Left ventricle myocardium superior (tissue), 1 donor: ENCODE measurements at regions not wholly inside any gene's neighbourhood (a gene's known extent, or its start where the extent isn't known, plus 50 kb on each side); places are given as distances from the start of the nearest gene placed in this dataset.
"Not testable (repeated sequence)": the region's sequence is repeated elsewhere in the genome, so short reads cannot be mapped to it uniquely, and the experiment has no call there.

ENCODE experiments used
- ATAC-seq: fragments of 200-7000 bp; cut with Tn5 transposase; one replicate; pipeline ENCODE4 v1.9.1; 2020; ENCODE audit warnings: mild to moderate bottlenecking, moderate library complexity
- DNase-seq: peaks from one replicate; pipeline ENCODE4 v3.0.0-alpha.2; 2020
- intact Hi-C: fragments of 100-400 bp; cut with micrococcal nuclease; formaldehyde crosslinking; loops from one replicate; pipeline ENCODE4 v1.11.0; 2022
- donor health status: DM: no; HTN: yes; CAD: no; lungs with severe emphysema.

DNA sequence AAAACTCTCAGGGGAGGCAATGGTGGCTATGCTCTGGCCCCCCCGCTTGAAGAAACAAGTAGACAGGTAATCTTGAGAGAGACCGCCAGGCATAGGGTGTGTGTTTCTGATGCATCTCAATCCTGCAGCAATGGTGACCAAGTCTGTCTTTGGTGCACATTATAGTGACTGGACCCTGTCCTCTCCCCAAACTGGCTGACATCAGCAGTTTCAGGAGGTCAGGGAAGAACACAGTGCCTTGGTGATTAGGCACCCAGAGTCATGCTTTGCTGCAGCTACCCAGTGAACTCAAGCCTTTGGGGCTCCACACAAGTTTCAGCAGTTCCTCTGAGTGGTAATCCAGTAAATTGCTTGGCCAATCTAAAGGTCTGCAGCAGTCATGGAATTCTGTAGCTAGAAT, 318.3 kb downstream of the SPIN4 start:
- intact Hi-C loops, result no loop called here
- ATAC-seq (no peak), DNase-seq (no peak)

GRCh38 chrX:63013549-63013948, 337.6 kb downstream of the SPIN4 start:
- DNase-seq (no peak), ATAC-seq (no peak)
- intact Hi-C loops, result no loop called here

DNA sequence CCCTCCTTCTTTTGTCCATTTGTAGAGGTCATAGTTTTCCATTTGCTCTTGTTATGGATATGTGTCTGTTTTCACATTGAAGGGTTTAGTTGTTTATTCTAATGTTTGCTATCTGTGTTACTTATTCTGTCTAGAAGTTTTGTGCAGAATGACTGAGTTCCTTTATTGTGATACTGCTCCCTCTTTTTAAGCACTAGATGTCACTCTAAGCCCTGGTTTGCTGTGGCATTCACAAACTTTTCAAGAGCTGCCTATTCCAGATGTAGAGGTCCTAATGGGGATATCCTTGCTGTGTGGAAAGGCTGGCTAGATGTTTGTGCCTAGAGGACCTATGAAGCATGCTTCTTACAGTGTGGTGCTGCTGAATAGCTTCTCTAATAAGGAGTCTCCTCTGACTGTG, 338.6 kb downstream of the SPIN4 start:
- DNase-seq (no peak), ATAC-seq (no peak)
- intact Hi-C loops, result no loop called here

DNA sequence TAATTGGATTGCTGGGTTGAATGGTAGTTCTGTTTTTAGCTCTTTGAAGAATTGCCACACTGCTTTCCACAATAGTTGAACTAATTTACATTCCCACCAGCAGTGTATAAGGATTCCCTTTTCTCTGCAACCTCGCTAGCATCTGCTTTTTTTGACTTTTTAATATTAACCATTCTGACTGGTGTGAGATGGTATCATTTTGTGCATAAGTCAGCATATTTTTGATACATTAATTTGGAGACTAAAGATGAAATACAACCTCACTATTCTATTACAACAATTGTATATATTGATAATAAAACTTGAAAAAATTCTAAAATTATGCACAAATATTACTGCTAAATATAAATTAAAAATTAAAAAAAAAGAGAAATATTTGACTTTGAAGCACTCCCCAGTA, 350.9 kb downstream of the SPIN4 start:
- DNase-seq, ATAC-seq, intact Hi-C loops: not testable (repeated sequence)
